ENCODE measurements at regions not wholly inside any gene's neighbourhood (a gene's known extent, or its start where the extent isn't known, plus 50 kb on each side); places are given as distances from the start of the nearest gene placed in this dataset.

- TF ChIP-seq CTCF (IDR thresholded peaks at IDR 0.05): no peak
- no peak for TF ChIP-seq POLR2A (IDR thresholded peaks at IDR 0.05)
- no peak for TF ChIP-seq EP300 (IDR thresholded peaks at IDR 0.05)
- TF ChIP-seq POLR2AphosphoS5 (IDR thresholded peaks at IDR 0.05): no peak
Measured at GRCh38 chr20:30599990-30600389, 657.5 kb upstream of the DEFB115 start.
